GM12874 (cell line): ENCODE measurements at regions not wholly inside any gene's neighbourhood (a gene's known extent, or its start where the extent isn't known, plus 50 kb on each side); places are given as distances from the start of the nearest gene placed in this dataset.

Experiments
- CTCF ChIP-seq: IDR thresholded peaks from 2 replicates; pipeline ENCODE4 v1.5.1; 2011; ENCODE audit warnings: low read depth, mild to moderate bottlenecking, control low read depth, low read length, moderate library complexity; ENCODE audit not compliant: insufficient read depth

- no peak for TF ChIP-seq CTCF
Measured at GRCh38 chr12:13596714-13597113, 384.7 kb downstream of the GRIN2B start.

- TF ChIP-seq CTCF: no peak
Measured at GRCh38 chr12:13595536-13596443, 385.6 kb downstream of the GRIN2B start.

GRCh38 chr12:13594731-13595514, 386.5 kb downstream of the GRIN2B start:
- no peak for TF ChIP-seq CTCF

DNA sequence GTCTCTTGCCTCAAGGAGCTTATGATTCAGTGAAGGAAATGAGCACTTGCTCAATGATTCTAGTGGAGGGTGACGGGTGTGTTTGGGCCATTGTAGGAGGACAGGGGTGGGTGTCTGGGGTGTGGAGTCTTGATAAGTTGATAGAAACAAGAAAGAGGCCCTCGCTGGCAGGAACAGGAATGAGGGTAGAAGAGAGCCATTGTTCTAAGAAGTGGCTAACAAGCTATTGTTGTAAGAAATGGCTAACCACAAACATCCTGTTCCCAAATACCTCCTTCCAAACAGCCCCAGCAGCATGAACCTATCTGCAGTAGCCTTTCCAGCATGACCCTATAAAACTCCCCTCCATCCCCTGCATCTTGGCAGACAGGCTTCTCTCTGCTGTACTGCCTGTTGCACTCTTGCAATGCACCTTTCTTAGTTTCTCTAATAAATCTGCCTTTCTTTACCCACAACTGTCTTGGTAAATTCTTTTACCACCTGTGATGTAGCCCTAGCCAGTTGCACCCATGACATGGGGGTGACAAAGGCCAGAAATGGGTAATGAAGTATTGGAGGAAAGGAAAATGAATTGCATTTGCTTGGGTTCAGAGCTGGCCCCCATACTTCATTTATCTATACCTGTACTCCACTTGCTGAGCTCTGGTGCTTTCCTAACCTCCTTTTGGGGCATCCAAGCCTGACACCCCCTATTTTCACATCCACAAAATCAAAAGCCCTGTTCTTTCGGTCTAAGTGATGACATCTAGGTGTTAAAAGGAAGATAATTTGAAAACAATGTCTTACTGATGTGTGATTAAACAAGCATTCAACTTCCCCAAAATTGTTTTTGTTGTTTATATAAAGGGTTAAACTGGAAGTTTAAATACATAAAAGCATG, 389.1 kb downstream of the GRIN2B start:
- TF ChIP-seq CTCF: no peak

DNA sequence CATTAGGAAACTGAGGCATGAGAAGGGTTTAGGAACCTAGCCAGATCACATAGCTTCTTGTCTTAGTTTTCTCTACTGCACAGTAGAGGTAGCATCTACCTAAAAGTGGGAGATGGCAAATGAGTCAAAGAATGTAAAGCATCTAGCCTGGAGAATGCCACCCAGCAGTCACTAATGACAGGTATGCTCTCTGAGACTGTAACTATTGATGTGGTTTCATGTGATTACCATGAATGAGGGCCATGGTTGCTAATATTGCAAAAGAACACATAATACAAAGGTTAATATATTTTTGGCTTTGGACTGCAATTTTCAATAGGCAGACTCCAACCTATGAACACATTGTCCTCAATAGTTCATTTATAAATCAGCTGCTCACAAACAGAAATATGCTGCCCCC, 389.9 kb downstream of the GRIN2B start:
- no peak for TF ChIP-seq CTCF

GRCh38 chr12:13591059-13591458, 390.3 kb downstream of the GRIN2B start:
- no peak for TF ChIP-seq CTCF
